ENCODE measurements at regions not wholly inside any gene's neighbourhood (a gene's known extent, or its start where the extent isn't known, plus 50 kb on each side); places are given as distances from the start of the nearest gene placed in this dataset.

- DNase-seq (ENCODE audit: low read depth in 3 of 3, low spot score in 2 of 3) = no peak
Observed at GRCh38 chr6:165922309-165922794, 245.3 kb downstream of the TBXT start.

DNA sequence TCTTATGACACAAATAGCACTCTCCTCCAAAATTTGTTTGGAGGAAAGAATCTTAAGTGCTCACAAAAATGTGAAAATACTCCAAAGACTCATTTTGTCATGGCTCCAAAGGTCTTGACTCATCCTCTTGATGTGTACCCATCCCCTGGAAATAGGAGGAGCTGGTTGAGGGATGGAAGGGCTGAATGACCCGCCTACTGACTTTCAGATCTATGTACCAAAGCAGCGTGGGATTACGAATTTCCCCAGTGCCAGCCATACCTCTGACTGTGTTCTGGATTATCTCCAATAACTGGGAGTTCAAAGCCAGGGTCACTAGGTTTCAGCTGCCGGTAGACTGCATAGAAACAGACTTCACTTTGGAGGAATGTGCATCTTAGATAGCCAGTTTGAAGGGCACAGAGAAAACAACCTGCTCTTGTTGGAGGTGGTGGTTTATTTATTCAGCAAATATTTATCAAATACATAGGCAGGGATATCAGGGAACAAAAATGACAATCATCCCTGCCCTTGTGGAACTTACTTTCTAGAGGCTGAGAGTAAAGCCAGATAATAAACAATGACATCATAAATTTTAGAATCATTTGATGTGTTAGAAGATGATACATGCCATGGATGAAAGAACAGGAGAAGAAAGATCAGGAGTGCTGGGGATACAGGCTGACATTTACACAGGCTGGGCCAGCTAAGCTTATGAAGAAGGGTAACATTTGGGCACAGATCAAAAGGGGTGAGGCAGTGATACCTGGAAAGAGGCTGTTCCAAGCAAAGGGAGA is 246.6 kb downstream of the TBXT start:
- DNase-seq (ENCODE audit: low read depth in 3 of 3, low spot score in 2 of 3) = no peak

GRCh38 chr6:165917576-165917975 is 250.1 kb downstream of the TBXT start:
- DNase-seq (ENCODE audit: low read depth in 3 of 3, low spot score in 2 of 3) = no peak

GRCh38 chr6:165915022-165915770 is 252.2 kb upstream of the PDE10A start:
- no peak for DNase-seq (ENCODE audit: low read depth in 3 of 3, low spot score in 2 of 3)

DNA sequence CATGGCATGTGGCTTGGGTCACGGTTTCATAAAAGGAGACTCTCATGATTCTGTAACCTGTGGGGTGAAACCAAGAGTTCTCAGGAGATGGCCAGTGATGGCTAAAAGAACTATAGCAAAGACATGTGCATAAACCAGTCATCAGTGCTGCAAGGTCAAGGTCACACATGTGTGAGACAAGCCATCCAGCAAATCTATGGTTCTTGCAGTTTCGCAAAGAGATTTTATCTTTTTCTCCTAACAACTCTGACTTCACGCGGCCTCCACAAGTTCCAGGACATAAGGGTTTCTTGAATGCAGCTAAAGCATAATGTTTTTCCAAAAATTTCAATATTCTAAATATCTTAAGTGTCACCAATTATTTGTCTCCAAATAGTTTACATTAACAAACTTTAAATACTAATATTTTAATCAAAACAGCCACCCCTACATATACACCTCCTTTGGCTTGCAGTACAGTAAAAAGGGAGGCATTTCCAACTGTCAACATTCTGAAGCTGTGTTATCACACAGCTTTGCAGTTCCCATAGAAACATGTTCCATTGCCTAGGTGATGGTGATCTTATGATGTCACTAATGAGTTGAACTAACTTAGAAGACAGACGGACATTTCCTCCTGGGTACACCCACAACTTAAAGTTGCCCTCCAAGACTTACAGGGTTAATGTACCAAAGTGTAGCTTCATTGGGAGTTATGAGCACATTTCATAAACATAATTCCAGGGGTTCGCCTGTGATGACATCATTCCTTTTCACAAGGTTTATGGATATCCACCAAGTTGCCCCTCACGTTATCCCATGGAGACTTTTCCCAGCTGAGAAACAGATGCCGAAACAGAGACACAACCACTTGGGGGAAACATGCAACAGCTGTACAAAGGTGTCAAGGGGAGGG is 250.9 kb upstream of the PDE10A start:
- DNase-seq (ENCODE audit: low read depth in 3 of 3, low spot score in 2 of 3) = no peak

DNA sequence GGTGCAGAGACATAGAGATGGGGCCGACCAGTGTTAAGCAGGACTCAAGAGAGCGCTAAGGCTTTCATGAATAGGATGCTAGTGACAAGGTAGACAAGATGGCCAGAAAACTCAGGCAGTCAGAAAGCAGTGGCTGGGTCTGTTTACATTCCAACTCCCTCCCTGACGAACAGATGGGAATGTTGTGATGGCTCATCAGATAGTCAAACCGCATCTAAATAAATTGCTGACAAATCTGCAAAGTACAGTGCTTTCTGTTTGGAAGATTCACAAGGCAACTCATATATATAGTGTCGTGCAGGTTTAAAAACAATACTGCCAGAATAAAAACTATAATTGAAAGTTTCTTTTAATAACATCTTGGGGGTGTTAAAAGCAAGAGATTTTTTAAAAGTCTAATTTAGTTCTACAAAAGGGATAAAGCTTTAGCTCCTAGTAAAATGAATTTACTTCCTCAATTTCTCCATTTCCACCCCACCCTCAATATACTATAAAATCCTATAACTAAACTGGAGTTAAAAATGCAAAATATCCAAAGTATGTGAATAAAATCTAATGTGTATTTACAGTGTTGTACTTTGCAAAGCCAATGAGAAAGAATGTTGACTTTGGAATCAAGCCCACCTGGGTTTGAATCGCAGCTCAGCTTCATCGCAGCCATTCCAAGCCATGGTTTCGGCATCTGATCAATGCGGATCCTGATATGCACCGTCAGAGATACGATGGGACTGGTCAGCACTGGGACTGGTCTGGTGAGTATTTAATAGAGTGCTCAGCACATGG is 247.3 kb upstream of the PDE10A start:
- no peak for DNase-seq (ENCODE audit: low read depth in 3 of 3, low spot score in 2 of 3)

- DNase-seq (ENCODE audit: low read depth in 3 of 3, low spot score in 2 of 3) = no peak
Observed at GRCh38 chr6:165906736-165907135, 243.7 kb upstream of the PDE10A start.

DNA sequence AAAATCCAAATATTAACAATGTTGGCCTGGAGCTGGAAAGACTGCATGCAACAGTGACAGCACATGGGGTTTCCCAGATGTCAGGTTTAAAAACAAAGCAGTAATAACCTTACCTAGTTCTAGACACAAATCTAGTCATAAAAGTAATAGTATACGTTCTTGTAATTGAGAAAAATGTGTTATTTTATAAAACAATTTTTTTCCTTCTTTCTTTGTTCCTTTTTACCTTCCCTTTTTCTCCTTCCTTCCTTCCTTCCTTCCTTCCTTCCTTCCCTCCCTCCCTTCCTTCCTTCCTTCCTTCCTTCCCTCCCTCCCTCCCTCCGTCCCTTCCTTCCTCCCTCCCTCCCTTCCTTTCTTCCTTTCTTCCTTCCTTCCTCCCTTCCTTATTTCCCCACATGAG is 242.7 kb upstream of the PDE10A start:
- DNase-seq (ENCODE audit: low read depth in 3 of 3, low spot score in 2 of 3) = no peak

DNA sequence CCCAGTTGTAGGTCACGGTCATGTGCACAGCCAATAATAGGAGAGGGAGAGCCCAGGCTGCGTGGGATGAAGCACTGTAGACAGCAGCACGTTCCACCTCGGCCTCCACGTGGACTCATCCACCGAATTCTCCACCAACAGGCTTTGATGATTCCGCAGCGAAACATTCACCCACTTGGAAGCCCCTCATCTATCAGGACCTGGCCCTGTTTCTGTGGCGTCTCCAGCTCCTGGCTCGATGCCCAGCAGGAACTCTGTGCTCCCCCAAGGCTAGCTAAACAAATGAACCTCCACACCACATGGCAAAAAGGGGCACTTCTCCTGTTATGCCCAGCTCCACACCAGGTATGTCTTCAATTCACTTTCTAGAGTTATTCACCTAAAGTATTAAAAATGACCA is 237.9 kb upstream of the PDE10A start:
- no peak for DNase-seq (ENCODE audit: low read depth in 3 of 3, low spot score in 2 of 3)

GRCh38 chr6:165899611-165900010 is 236.6 kb upstream of the PDE10A start:
- DNase-seq (ENCODE audit: low read depth in 3 of 3, low spot score in 2 of 3) = no peak

GRCh38 chr6:165895421-165896165 is 232.6 kb upstream of the PDE10A start:
- DNase-seq (ENCODE audit: low read depth in 3 of 3, low spot score in 2 of 3) = no peak

- DNase-seq (ENCODE audit: low read depth in 3 of 3, low spot score in 2 of 3) = no peak
Observed at GRCh38 chr6:165894171-165894825, 231.3 kb upstream of the PDE10A start.

- DNase-seq (ENCODE audit: low read depth in 3 of 3, low spot score in 2 of 3) = no peak
Observed at GRCh38 chr6:165893431-165893830, 230.4 kb upstream of the PDE10A start.

DNA sequence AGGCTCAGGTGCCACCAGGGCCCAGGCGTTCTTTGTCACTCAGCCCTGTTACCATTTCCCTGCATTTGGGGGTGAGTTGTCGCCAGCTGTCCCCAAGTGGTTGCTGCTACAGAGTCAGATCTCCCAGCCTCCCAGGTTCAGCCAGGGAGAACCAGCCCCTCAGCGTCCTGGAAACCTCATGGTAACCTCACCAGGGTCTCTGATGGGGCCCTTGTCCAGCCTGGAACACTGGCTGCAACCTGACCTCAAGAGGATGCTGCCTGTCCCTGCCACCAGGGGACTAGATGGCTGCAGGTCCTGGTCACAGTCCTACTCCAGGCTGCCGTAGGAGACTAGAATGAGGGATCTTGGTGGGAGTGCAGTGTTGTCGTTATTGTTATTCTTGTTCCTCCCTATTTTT is 228.3 kb upstream of the PDE10A start:
- no peak for DNase-seq (ENCODE audit: low read depth in 3 of 3, low spot score in 2 of 3)

DNA sequence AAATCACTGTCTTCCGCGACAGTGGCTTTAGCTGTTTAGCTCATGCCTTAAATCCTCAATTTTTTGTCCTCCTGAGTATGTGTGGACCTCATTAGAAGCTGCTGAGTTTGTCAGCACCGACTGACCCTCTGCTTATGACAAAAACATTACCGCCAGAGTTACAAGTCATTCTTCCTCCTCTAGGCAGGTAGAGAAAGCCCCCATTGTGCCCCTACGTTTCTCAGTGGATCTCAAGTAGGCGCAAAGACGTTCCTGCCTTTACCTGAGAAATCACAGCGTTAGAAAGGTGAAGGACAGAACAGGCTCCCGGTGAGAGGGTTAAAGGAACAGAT is 227.3 kb upstream of the PDE10A start:
- DNase-seq (ENCODE audit: low read depth in 3 of 3, low spot score in 2 of 3) = no peak

DNA sequence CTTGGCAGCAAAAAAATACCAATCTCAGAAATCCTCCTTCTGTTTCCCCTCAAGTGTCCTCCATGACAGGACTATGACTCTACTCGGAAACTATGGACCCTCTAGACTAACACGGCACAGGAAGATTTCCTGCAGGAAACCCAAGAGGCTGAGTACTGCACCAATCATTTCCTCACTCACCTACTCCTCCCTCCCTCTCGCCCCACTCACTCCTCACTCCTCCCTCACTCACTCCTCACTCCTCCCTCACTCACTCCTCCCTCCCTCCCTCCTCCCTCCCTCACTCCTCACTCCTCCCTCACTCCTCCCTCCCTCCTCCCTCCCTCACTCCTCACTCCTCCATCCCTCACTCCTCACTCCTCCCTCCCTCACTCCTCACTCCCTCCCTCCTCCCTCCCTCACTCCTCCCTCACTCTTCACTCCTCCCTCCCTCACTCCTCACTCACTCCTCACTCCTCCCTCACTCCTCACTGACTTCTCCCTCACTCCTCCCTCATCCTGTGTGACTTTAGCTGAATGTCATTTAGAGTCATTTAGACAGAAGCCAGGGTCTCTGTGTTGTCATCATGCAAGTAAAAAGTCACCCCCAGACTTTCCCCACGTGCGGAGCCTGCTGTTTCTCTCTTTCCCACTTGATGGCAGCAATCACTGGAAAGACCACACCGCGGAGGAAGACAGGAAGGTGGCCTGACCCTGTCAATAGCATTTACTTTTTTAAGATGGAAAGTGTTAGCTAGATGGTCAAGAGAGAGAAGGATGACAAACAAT is 226.8 kb upstream of the PDE10A start:
- peak in 1 of 3 donors; percentile 41 for DNase-seq (ENCODE audit: low read depth in 3 of 3, low spot score in 2 of 3)

- DNase-seq (ENCODE audit: low read depth in 3 of 3, low spot score in 2 of 3) = no peak
Observed at GRCh38 chr6:165886169-165886568, 223.1 kb upstream of the PDE10A start.
